ENCODE measurements at regions not wholly inside any gene's neighbourhood (a gene's known extent, or its start where the extent isn't known, plus 50 kb on each side); places are given as distances from the start of the nearest gene placed in this dataset.
"Not testable (repeated sequence)": the region's sequence is repeated elsewhere in the genome, so short reads cannot be mapped to it uniquely, and the experiment has no call there.

- no peak for DNase-seq
These were observed 57.1 kb upstream of the KIF2B start for GRCh38 chr17:53765609-53766008.

GRCh38 chr17:53765129-53765528 is 57.6 kb upstream of the KIF2B start:
- no peak for DNase-seq

- no peak for DNase-seq
These were observed 65.2 kb upstream of the KIF2B start for GRCh38 chr17:53757559-53757958.

- not testable (repeated sequence) for DNase-seq
These were observed 65.6 kb upstream of the KIF2B start for GRCh38 chr17:53757116-53757515.

- DNase-seq, result no peak
These were observed 73.5 kb upstream of the KIF2B start for GRCh38 chr17:53749178-53749577.

GRCh38 chr17:53748159-53748820 is 74.4 kb upstream of the KIF2B start:
- DNase-seq, result not testable (repeated sequence)

GRCh38 chr17:53740312-53740711 is 82.4 kb upstream of the KIF2B start:
- DNase-seq, result no peak

GRCh38 chr17:53736516-53737240 is 86.0 kb upstream of the KIF2B start:
- no peak for DNase-seq

GRCh38 chr17:53724726-53725125 is 98.0 kb upstream of the KIF2B start:
- DNase-seq, result no peak

GRCh38 chr17:53722407-53722806 is 100.3 kb upstream of the KIF2B start:
- no peak for DNase-seq

GRCh38 chr17:53721101-53721500 is 101.6 kb upstream of the KIF2B start:
- DNase-seq, result no peak

GRCh38 chr17:53719229-53719628 is 103.5 kb upstream of the KIF2B start:
- DNase-seq, result no peak

- DNase-seq, result no peak
These were observed 115.2 kb upstream of the KIF2B start for GRCh38 chr17:53707566-53707965.

- DNase-seq, result no peak
These were observed 126.4 kb upstream of the KIF2B start for GRCh38 chr17:53696286-53696685.

- no peak for DNase-seq
These were observed 135.4 kb upstream of the KIF2B start for GRCh38 chr17:53687324-53687723.

GRCh38 chr17:53680745-53681144 is 142.0 kb upstream of the KIF2B start:
- no peak for DNase-seq

GRCh38 chr17:53668854-53669253 is 153.9 kb upstream of the KIF2B start:
- DNase-seq, result no peak

GRCh38 chr17:53662608-53663007 is 160.1 kb upstream of the KIF2B start:
- DNase-seq, result no peak

- DNase-seq, result no peak
These were observed 163.5 kb upstream of the KIF2B start for GRCh38 chr17:53659181-53659580.

GRCh38 chr17:53655591-53655990 is 167.1 kb upstream of the KIF2B start:
- no peak for DNase-seq

- DNase-seq, result no peak
These were observed 173.5 kb upstream of the KIF2B start for GRCh38 chr17:53649201-53649600.

- DNase-seq, result no peak
These were observed 175.9 kb upstream of the KIF2B start for GRCh38 chr17:53646835-53647234.

- DNase-seq, result no peak
These were observed 181.9 kb upstream of the KIF2B start for GRCh38 chr17:53640808-53641207.

GRCh38 chr17:53635444-53635843 is 187.3 kb upstream of the KIF2B start:
- DNase-seq, result no peak

- no peak for DNase-seq
These were observed 188.9 kb upstream of the KIF2B start for GRCh38 chr17:53633856-53634255.

Measured in hematopoietic multipotent progenitor cell treated with erythropoietin and hydrocortisone succinate and interleukin-3 and kit ligand, for 4 days (in vitro differentiated cells).